SU-DHL-6 (cell line): ENCODE measurements at regions not wholly inside any gene's neighbourhood (a gene's known extent, or its start where the extent isn't known, plus 50 kb on each side); places are given as distances from the start of the nearest gene placed in this dataset.

Experiments used
- H2AFZ ChIP-seq: fragments of 200-600 bp; sonication (generic); 2 replicates; pipeline ENCODE4 v1.6.1; 2014; ENCODE audit warnings: low read depth, mild to moderate bottlenecking, moderate library complexity, mixed read lengths, antibody characterized with exemption, low read length; ENCODE audit not compliant: severe bottlenecking
- H3F3A ChIP-seq: fragments of 200-600 bp; shearing (Covaris generic); 2 replicates; pipeline ENCODE4 v1.6.0; 2016; ENCODE audit warnings: antibody characterized with exemption, mild to moderate bottlenecking; ENCODE audit not compliant: insufficient read depth
- H3K27ac ChIP-seq: fragments of 200-600 bp; sonication (generic); 2 replicates; pipeline ENCODE4 v1.5.1; 2016; ENCODE audit warnings: low read depth, mild to moderate bottlenecking, low read length, moderate library complexity, mixed read lengths
- H3K27me3 ChIP-seq: fragments of 200-600 bp; sonication (generic), shearing (Covaris generic); 2 replicates; pipeline ENCODE4 v1.6.0; 2014; ENCODE audit warnings: mild to moderate bottlenecking, low read length
- H3K36me3 ChIP-seq: fragments of 200-600 bp; sonication (generic); 2 replicates; pipeline ENCODE4 v1.6.1; 2014; ENCODE audit warnings: mild to moderate bottlenecking, low read length, mixed read lengths
- H3K4me2 ChIP-seq: fragments of 300-600, 200-600 bp; shearing (Covaris generic), sonication (generic); 2 replicates; pipeline ENCODE4 v1.6.0; 2014; ENCODE audit warnings: low read length, low read depth, mild to moderate bottlenecking; ENCODE audit not compliant: poor library complexity, severe bottlenecking
- H3K4me3 ChIP-seq: fragments of 200-600 bp; sonication (generic); 2 replicates; pipeline ENCODE4 v1.5.1; 2014; ENCODE audit warnings: antibody characterized with exemption, low read length, mild to moderate bottlenecking, mixed read lengths; ENCODE audit not compliant: insufficient read depth, poor library complexity, severe bottlenecking
- H3K79me2 ChIP-seq: fragments of 200-600 bp; sonication (generic); 2 replicates; pipeline ENCODE4 v1.6.1; 2014; ENCODE audit warnings: mild to moderate bottlenecking, low read length, moderate library complexity; ENCODE audit not compliant: insufficient read depth
- H3K9ac ChIP-seq: fragments of 200-600 bp; sonication (generic); 2 replicates; pipeline ENCODE4 v1.7.0; 2014; ENCODE audit warnings: mild to moderate bottlenecking, low read length
- H3K9me2 ChIP-seq: fragments of 200-600 bp; sonication (generic); replicated peaks from 2 replicates; pipeline ENCODE4 v1.6.1; 2014; ENCODE audit warnings: low read length; ENCODE audit not compliant: insufficient read depth
- H3K9me3 ChIP-seq: fragments of 200-600 bp; sonication (generic); 2 replicates; pipeline ENCODE4 v1.6.1; 2014; ENCODE audit warnings: low read length, mixed read lengths; ENCODE audit not compliant: insufficient read depth
- H4K20me1 ChIP-seq: fragments of 200-600 bp; sonication (generic); 2 replicates; pipeline ENCODE4 v1.6.1; 2014; ENCODE audit warnings: low read depth, mild to moderate bottlenecking, antibody characterized with exemption, low read length, moderate library complexity, mixed read lengths
- EZH2phosphoT487 ChIP-seq: fragments of 200-600 bp; sonication (generic), shearing (Covaris generic); conservative IDR thresholded peaks from 2 replicates; pipeline ENCODE4 v1.6.1; 2018; ENCODE audit warnings: mild to moderate bottlenecking, antibody characterized with exemption, low read length, moderate library complexity, mixed read lengths
- TF ChIP-seq, protein P1 (sequence below): fragments of 200-600 bp; sonication (generic); IDR thresholded peaks from one replicate; pipeline ENCODE4 v1.5.1; 2017; ENCODE audit warnings: antibody characterized with exemption, mild to moderate bottlenecking, low read length, moderate library complexity; ENCODE audit not compliant: insufficient read depth, poor library complexity, severe bottlenecking

DNA sequence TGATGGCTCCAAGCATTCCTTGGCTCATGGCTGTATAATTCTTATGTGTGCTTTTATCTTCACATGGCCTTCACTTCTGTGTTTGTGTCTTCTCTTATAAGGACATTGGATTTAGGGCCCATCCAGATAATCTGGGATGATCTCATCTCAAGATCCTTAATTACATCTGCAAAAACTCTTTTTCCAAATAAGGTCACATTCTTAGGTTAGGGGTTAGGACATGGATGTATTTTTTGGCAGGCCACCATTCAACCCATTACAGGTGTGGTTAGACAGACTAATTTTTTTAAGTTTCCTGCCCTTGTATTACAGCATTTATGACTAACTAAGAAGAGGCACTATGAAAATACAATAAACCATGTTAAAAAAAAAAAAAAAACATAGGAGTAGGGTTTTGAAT lies 254.0 kb downstream of the TPBG start:
- H4K20me1 ChIP-seq: no peaks in the 10 kb centered on the region
- no peak overlapping the region for H2AFZ ChIP-seq

DNA sequence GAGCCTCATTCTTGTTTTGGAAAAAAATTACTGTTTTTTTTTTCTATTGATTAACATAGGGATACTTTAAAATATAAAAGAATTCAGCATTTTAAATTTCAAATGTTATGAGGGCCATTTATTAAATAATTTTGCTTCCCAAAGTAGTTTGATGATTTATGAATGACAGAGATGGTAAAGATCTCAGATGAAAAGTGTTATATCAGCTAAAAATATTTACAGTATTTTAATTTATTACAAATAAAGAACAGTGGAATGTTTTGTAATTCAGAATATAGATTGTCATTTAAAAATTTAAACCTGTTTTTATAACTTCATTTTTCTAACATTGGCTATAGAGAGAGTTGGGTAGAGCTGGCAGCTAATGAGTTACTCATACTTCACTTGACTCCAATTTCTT lies 256.0 kb downstream of the TPBG start:
- TF ChIP-seq EZH2phosphoT487: no peak
- TF ChIP-seq, protein P1, sequence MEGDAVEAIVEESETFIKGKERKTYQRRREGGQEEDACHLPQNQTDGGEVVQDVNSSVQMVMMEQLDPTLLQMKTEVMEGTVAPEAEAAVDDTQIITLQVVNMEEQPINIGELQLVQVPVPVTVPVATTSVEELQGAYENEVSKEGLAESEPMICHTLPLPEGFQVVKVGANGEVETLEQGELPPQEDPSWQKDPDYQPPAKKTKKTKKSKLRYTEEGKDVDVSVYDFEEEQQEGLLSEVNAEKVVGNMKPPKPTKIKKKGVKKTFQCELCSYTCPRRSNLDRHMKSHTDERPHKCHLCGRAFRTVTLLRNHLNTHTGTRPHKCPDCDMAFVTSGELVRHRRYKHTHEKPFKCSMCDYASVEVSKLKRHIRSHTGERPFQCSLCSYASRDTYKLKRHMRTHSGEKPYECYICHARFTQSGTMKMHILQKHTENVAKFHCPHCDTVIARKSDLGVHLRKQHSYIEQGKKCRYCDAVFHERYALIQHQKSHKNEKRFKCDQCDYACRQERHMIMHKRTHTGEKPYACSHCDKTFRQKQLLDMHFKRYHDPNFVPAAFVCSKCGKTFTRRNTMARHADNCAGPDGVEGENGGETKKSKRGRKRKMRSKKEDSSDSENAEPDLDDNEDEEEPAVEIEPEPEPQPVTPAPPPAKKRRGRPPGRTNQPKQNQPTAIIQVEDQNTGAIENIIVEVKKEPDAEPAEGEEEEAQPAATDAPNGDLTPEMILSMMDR: no peak
- no peak overlapping the region for H3K27ac ChIP-seq
- no peak overlapping the region for H2AFZ ChIP-seq
- no peaks in the 10 kb centered on the region for H4K20me1 ChIP-seq
- no peaks in the 10 kb centered on the region for H3F3A ChIP-seq
- no peaks in the 10 kb centered on the region for H3K9me2 ChIP-seq
- no peaks in the 10 kb centered on the region for H3K79me2 ChIP-seq
- no peak overlapping the region for H3K4me2 ChIP-seq
- H3K9me3 ChIP-seq: no peaks in the 10 kb centered on the region
- H3K4me3 ChIP-seq: no peak overlapping the region
- H3K36me3 ChIP-seq: no peaks in the 10 kb centered on the region
- no peak overlapping the region for H3K9ac ChIP-seq
- no peaks in the 10 kb centered on the region for H3K27me3 ChIP-seq

More for the DNA sequence above, 254.0 kb downstream of the TPBG start:
- no peak overlapping the region for H3K9ac ChIP-seq
- no peak overlapping the region for H3K27ac ChIP-seq
- no peaks in the 10 kb centered on the region for H3K36me3 ChIP-seq
- TF ChIP-seq, protein P1: no peak
- no peak for TF ChIP-seq EZH2phosphoT487
- no peaks in the 10 kb centered on the region for H3K9me2 ChIP-seq
- H3K9me3 ChIP-seq: no peaks in the 10 kb centered on the region
- no peaks in the 10 kb centered on the region for H3K79me2 ChIP-seq
- no peaks in the 10 kb centered on the region for H3K27me3 ChIP-seq
- H3K4me3 ChIP-seq: no peak overlapping the region
- H3K4me2 ChIP-seq: no peak overlapping the region
- H3F3A ChIP-seq: no peaks in the 10 kb centered on the region

DNA sequence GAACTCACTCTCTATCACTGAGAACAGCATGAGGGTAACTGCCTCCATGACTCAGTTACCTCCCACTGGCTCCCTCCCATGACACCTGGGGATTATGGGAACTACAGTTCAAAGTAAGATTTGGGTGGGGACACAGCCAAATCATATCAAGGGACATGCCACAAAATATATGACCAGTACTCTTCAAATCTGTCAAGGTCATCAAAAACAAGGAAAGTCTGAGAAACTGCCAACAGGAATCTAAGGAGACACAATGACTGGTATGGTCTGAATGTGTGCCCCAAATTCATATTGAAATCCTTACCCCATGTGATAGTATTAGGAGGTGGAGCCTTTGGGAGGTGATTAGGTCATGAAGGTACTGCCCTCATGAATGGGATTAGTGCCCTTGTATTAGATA lies 258.8 kb downstream of the TPBG start:
- Histone ChIP-seq H3K79me2 (no peaks in the 10 kb centered on the region), H3K9me2 (no peaks in the 10 kb centered on the region), H3K9ac (no peak overlapping the region), H3F3A (no peaks in the 10 kb centered on the region), H3K36me3 (no peaks in the 10 kb centered on the region), H3K27me3 (no peaks in the 10 kb centered on the region), H4K20me1 (no peaks in the 10 kb centered on the region), H3K27ac (no peak overlapping the region), H3K4me2 (no peak overlapping the region), H3K9me3 (no peaks in the 10 kb centered on the region), H3K4me3 (no peak overlapping the region), H2AFZ (no peak overlapping the region)
- TF ChIP-seq, protein P1: no peak
- no peak for TF ChIP-seq EZH2phosphoT487
